ENCODE measurements at regions not wholly inside any gene's neighbourhood (a gene's known extent, or its start where the extent isn't known, plus 50 kb on each side); places are given as distances from the start of the nearest gene placed in this dataset.

- no peak for DNase-seq (ENCODE audit: low spot score)
- peaks cover 3% of the 10 kb centered on the region for H3K27me3 ChIP-seq (replicated peaks; ENCODE audit: insufficient read depth, low read depth, low read length, poor library complexity)
- H3K9me3 ChIP-seq (ENCODE audit: low read depth, low read length, poor library complexity, severe bottlenecking): no peaks in the 10 kb centered on the region
- H3K4me1 ChIP-seq (ENCODE audit: insufficient read depth, low read length, poor library complexity, severe bottlenecking): no peaks in the 10 kb centered on the region
- H3K27ac ChIP-seq (ENCODE audit: low read depth, low read length, poor library complexity, severe bottlenecking): no peak overlapping the region
- no TSS peak for BruUV-seq (replicated peaks)
- TF ChIP-seq CTCF (conservative IDR thresholded peaks at IDR 0.05; ENCODE audit: low read depth, low read length) (no peak), EZH2 (IDR thresholded peaks at IDR 0.05; ENCODE audit: borderline replicate concordance, low read depth, low read length, poor library complexity, severe bottlenecking) (no peak)
- no peak overlapping the region for H3K4me3 ChIP-seq (ENCODE audit: low read depth, low read length, poor library complexity, severe bottlenecking)
- intact Hi-C loops (cut with micrococcal nuclease; ENCODE audit: unreplicated experiment): no loop called here
- CTCF ChIA-PET: interaction anchor here (0.6 kb wide), 1 partner anchor 23 kb away, joined by 5 read pairs; no protein-coding TSS in a partner anchor
- H3K36me3 ChIP-seq (ENCODE audit: insufficient read depth, low read length, poor library complexity, severe bottlenecking): no peaks in the 10 kb centered on the region
- POLR2A ChIA-PET (ENCODE audit: low non-redundant PET): no interaction called here
These were observed 80.9 kb downstream of the YIPF5 start for GRCh38 chr5:144089401-144090021.

- no peak for DNase-seq (ENCODE audit: low spot score)
- no peak for TF ChIP-seq EZH2 (IDR thresholded peaks at IDR 0.05; ENCODE audit: borderline replicate concordance, low read depth, low read length, poor library complexity, severe bottlenecking)
- TF ChIP-seq CTCF (conservative IDR thresholded peaks at IDR 0.05; ENCODE audit: low read depth, low read length): no peak
- Histone ChIP-seq H3K27me3 (replicated peaks; ENCODE audit: insufficient read depth, low read depth, low read length, poor library complexity) (no peaks in the 10 kb centered on the region), H3K4me3 (ENCODE audit: low read depth, low read length, poor library complexity, severe bottlenecking) (no peak overlapping the region), H3K4me1 (ENCODE audit: insufficient read depth, low read length, poor library complexity, severe bottlenecking) (no peaks in the 10 kb centered on the region), H3K27ac (ENCODE audit: low read depth, low read length, poor library complexity, severe bottlenecking) (no peak overlapping the region), H3K36me3 (ENCODE audit: insufficient read depth, low read length, poor library complexity, severe bottlenecking) (no peaks in the 10 kb centered on the region), H3K9me3 (ENCODE audit: low read depth, low read length, poor library complexity, severe bottlenecking) (no peaks in the 10 kb centered on the region)
- intact Hi-C loops (cut with micrococcal nuclease; ENCODE audit: unreplicated experiment): no loop called here
- POLR2A ChIA-PET (ENCODE audit: low non-redundant PET): no interaction called here
- no TSS peak for BruUV-seq (replicated peaks)
- CTCF ChIA-PET: no interaction called here
These were observed 78.0 kb downstream of the YIPF5 start for GRCh38 chr5:144092508-144092907.

- no TSS peak for BruUV-seq (replicated peaks)
- no peak overlapping the region for H3K27ac ChIP-seq (ENCODE audit: low read depth, low read length, poor library complexity, severe bottlenecking)
- intact Hi-C loops (cut with micrococcal nuclease; ENCODE audit: unreplicated experiment): no loop called here
- no peaks in the 10 kb centered on the region for H3K4me1 ChIP-seq (ENCODE audit: insufficient read depth, low read length, poor library complexity, severe bottlenecking)
- no peaks in the 10 kb centered on the region for H3K9me3 ChIP-seq (ENCODE audit: low read depth, low read length, poor library complexity, severe bottlenecking)
- POLR2A ChIA-PET (ENCODE audit: low non-redundant PET): no interaction called here
- CTCF ChIA-PET: no interaction called here
- no peak overlapping the region for H3K4me3 ChIP-seq (ENCODE audit: low read depth, low read length, poor library complexity, severe bottlenecking)
- no peaks in the 10 kb centered on the region for H3K27me3 ChIP-seq (replicated peaks; ENCODE audit: insufficient read depth, low read depth, low read length, poor library complexity)
- no peak for DNase-seq (ENCODE audit: low spot score)
- no peak for TF ChIP-seq EZH2 (IDR thresholded peaks at IDR 0.05; ENCODE audit: borderline replicate concordance, low read depth, low read length, poor library complexity, severe bottlenecking)
- no peak for TF ChIP-seq CTCF (conservative IDR thresholded peaks at IDR 0.05; ENCODE audit: low read depth, low read length)
- H3K36me3 ChIP-seq (ENCODE audit: insufficient read depth, low read length, poor library complexity, severe bottlenecking): no peaks in the 10 kb centered on the region
These were observed 77.1 kb downstream of the YIPF5 start for GRCh38 chr5:144093400-144093799.
